Endothelial cell of hepatic sinusoid (primary cell): ENCODE measurements at regions not wholly inside any gene's neighbourhood (a gene's known extent, or its start where the extent isn't known, plus 50 kb on each side); places are given as distances from the start of the nearest gene placed in this dataset.
"Not testable (repeated sequence)": the region's sequence is repeated elsewhere in the genome, so short reads cannot be mapped to it uniquely, and the experiment has no call there.

Experiments used
- in situ Hi-C: cut with HindIII; loops from 2 replicates; pipeline ENCODE4 v1.10.0; 2017; ENCODE audit warnings: low sequenced_read_pairs

DNA sequence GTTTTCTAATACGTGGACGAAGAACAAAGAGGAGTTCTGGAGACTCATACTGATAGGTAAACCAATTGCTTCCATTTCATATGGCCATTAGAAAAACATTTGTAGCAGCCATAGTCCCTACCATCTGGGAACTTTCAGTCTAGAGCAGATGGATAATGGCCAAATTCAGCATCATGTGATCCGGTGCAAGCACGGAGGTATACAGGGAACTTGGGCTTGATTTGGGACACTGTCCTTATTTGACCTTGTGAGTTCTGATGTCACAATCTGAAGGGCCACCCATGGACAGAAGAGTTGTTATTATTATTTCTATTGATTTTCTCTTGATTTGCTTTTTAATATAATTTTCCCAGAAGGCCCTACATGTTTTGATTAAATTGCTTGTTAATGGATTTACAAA lies 154.6 kb upstream of the ZNF267 start:
- in situ Hi-C loops = no loop called here

DNA sequence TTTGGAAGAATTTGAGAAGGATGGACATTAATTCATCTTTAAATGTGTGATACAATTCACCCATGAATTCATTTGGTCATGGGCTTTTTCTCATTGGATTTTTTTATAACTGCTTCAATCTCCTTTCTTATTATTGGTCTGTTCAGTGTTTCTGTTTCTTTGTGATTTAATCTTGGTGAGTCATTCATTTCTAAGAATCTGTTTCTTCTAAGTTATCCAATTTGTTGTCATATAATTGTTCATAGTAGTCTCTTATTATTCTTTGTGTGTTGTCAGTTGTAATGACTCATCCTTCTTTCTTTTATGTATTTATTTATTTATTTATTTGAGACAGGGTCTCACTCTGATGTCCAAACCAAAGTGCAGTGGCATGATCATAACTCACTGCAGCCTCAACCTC lies 146.1 kb upstream of the ZNF267 start:
- in situ Hi-C loops = no loop called here

DNA sequence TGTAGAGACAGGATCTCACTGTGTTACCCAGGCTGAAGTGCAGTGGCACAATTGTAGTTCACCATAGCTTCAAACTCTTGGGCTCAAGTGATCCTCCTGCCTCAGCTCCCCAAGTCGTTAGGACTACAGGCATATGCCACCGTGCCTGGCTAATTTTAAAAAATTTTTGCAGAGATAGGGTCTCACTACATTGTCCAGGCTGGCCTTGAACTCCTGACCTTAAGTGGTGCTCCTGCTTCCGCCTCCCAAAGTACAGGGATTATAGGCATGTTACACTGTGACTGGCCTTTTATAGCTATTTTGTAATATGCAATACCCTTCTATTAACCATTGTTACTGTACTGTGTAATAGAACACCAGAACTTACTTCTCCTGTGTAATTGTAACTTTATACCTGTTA lies 139.3 kb upstream of the ZNF267 start:
- in situ Hi-C loops = no loop called here

DNA sequence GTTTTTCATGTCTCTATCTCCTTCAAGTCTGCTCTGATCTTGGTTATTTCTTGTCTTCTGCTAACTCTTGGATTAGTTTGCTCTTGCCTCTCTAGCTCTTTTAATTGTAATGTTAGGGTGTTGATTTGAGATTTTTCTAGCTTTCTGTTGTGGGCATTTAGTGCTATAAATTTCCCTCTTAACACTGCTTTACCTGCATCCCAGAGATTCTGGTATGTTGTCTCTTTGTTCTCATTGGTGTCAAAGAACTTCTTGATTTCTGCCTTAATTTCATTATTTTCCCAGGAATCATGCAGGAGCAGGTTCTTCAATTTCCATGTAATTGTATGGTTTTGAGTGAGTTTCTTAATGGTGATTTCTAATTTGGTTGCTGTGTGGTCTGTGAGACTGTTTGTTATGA lies 128.5 kb upstream of the ZNF267 start:
- in situ Hi-C loops = not testable (repeated sequence)

DNA sequence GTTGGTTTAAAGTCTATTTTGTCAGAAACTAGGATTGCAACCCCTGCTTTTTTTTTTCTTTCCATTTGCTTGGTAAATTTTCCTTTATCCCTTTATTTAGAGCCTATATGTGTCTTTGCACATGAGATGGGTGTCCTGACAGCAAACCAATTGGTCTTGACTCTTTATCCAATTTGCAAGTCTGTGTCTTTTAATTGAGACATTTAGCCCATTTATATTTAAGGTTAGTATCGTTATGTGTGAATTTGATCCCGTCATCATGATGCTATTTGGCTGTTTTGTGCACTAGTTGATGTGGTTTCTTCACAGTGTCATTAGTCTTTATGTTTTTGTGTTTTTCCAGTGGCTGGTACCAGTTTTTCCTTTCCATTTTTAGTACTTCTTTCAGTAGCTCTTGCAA lies 127.7 kb upstream of the ZNF267 start:
- in situ Hi-C loops = no loop called here

DNA sequence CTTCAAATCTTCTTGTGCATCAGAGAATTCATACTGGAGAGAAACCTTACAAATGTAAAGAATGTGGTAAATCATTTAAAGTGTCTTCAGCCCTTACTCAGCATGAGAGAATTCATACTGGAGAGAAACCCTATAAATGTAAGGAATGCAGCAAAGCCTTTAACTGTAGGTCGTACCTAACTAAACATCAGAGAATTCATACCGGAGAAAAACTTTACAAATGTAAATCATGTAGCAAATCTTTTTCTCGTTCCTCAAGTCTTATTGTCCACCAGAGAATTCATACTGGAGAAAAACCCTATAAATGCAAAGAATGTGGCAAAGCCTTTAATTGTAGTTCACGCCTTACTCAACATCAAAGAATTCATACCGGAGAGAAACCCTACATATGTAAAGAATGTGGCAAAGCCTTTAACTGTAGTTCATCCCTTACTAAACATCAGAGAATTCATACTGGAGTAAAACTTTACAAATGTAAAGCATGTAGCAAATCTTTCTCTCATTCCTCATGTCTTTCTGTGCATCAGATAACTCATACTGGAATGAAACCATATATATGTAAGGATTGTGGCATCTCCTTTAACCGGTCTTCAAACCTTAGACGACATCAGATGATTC lies 118.5 kb upstream of the ZNF267 start:
- in situ Hi-C loops = no loop called here

DNA sequence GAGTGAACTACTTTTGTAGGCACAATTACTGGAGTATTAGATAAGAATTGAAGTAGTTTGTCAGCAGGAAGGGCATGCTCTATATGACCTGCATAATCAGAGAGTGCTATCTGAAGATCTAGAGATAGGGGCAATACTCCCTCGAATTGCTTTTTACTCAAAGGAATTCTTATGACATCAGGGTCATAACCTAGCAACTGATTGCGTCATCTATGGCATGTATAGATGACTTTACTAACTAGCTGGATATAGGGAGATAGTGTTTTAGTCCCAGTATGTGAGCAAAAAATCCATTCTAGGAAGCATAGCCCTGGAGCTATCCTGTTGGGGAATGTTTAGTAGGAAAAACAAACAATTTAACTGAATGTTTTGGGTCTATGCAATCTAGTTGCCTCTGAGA lies 109.5 kb upstream of the ZNF267 start:
- in situ Hi-C loops = no loop called here

DNA sequence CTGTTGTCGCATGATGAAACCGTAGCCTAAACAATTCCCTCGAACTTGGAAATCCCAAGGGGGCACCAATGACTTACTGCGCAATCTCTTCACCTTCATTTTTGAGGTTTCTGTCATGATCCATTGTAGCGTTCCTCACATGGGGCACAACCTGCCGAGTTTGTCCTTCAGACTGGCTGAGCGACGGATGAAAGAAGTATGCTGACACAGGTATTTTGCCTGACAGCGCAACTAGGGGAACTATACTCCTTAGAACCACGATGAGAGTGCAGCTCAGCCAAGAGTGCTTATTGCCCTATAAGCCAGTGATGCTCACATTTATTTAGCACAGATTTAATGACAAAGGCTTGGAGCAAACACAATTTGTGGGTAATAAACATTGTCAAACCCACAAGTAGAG lies 106.3 kb upstream of the ZNF267 start:
- in situ Hi-C loops = loop anchor here (5.0 kb wide), 1 partner anchor 45 kb away; no protein-coding TSS in a partner anchor

DNA sequence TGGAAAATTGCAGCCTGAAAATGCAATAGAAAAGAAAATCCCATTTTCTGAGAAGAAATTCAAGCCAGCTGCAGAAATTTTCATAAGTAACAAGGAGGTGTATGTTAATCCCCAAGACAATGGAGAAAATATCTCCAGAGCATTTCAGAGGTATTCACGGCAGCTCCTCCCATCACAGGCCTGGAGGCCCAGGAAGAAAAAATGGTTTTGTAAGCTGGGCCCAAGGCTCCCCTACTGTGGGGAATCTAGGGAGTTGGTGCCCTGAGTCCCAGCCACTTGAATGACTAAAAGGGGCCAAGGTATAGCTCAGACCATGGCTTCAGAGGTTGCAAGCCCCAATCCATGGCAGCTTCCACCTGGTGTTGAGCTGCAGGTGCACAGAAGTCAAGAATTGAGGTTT lies 93.3 kb upstream of the ZNF267 start:
- in situ Hi-C loops = no loop called here

DNA sequence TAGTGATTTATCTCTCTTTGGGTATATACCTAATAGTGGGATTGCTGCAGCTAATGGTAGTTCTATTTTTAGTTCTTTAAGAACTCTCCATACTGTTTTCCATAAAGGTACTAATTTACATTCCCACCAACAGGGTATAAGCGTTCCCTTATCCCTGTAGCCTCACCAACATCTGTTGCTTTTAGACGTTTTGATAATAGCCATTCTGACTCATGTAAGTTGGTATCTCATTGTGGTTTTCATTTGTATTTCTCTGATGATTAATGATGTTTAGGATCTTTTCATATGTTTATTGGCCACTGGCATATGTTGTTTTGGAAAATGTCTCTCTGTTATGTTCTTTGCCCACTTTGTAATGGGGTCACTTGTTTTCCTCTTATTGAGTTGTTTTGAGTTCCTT lies 88.5 kb upstream of the ZNF267 start:
- in situ Hi-C loops = no loop called here

DNA sequence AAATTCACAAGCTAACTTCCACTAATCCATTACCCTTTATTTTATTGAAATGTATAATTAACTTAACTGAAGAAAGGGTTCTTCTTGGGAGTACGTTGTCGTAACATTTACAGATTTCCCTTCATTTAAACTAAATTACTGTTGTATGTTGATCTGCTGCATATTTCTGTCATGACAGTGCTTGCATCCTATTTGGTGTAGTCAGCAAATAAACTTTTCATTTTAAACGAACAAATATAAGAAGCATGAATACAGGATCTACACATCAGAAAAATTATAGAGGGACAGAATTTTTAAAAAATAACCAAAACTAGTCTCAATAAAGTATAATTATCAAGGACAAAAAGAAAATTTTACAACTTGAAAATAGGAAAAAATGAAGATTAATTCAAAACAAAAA lies 66.5 kb upstream of the ZNF267 start:
- in situ Hi-C loops = no loop called here

DNA sequence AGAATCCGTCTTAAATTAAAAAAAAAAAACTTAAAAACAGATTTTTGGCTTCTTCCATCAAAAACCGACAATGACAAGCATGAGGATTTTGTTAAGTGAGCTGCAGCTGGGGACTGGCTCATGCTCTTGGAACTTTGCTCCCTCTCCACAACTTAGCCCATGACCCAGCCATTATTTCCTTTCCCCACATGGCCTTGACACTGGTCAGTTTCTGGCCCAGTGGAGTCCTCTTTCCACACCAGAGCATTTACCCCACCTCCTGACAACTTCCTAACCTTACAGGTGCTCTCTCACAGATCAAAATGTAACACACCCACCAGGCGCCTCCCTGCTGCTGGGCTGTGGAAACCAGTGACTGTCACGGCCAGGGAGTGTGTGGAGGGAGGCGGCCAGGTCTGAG lies 62.7 kb upstream of the ZNF267 start:
- in situ Hi-C loops = no loop called here

DNA sequence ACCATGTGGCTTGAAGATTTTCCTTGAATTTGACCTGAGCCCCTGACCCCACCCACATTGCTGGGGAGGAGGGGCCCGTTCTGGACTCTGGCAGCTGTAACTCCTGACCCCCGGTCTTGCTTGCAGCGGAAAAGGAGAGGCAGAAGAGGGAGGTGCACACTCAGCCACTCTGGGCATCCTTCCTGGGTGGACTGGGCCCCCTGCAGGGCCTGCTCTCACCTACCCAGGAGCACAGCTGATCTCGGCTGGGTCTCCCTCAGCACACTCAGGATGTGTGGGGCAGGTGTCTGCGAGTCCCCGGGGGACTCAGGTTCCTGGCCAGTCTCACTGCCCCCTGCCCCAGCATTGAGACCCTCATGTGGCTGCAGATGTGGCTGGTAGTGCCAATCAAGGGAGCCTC lies 57.5 kb upstream of the ZNF267 start:
- in situ Hi-C loops = not testable (repeated sequence)

DNA sequence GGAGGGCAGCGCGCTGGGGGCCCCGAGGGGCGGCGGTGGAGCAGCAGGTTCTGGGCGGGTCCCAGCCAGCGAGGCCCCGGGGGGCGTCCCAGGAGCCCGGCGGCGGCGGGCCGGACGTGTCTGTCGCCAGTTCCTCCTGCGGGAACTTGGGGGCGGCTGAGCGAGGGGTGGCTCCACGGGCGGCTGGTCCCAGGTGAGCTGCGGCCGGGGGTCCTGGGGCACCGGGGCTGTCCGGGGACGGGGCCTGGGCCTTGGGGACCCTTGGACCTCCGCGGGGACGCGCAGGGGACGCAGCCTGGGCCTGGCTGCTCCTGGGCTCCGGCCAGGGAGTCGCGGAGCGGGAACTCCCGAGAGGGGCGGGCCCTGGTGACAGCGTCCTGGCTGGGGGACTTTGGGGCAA lies 54.2 kb upstream of the ZNF267 start:
- in situ Hi-C loops = no loop called here

DNA sequence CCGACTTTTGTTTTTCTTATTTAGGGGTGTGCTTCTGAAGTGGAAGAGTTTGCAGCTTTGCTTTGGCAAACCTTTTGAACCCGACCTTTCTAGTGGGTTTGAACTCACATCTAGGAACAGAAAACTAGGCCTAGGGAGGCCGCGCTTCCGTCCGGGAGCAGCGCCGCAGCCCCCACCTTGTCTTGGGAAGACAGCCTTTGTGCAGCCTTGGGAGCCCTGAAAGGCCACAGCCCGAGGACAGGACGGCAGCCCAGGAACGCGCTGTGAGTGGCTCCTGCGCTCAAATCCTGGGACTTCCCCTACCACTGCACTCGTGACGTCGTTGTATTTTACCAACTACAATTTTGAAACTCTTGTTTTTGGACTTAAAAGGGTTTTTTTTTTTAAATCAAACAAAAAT lies 53.7 kb upstream of the ZNF267 start:
- in situ Hi-C loops = no loop called here
